ENCODE measurements at regions not wholly inside any gene's neighbourhood (a gene's known extent, or its start where the extent isn't known, plus 50 kb on each side); places are given as distances from the start of the nearest gene placed in this dataset.

- no peak for TF ChIP-seq CTCF (IDR thresholded peaks at IDR 0.05)
These were observed 109.3 kb upstream of the DST start for GRCh38 chr6:56752009-56752408.

DNA sequence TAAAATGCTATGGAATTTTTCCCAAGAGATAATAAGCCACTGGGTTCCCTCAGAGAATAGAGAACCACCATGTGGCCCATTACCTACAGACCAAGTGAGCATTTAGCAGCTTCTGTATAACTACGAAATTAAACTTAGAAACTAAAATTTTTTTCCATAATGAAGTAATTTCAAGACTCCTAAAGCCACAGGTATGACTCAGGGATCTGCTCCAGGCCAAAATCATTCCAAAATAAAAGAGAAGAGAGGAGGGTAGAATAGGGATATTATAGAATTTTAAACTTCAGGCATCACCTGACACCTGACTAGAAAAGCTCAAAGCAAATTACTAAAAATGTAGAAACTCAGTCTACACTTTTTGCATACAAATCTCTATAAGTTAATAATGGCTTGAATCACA is 108.9 kb upstream of the DST start:
- no peak for TF ChIP-seq CTCF (IDR thresholded peaks at IDR 0.05)

DNA sequence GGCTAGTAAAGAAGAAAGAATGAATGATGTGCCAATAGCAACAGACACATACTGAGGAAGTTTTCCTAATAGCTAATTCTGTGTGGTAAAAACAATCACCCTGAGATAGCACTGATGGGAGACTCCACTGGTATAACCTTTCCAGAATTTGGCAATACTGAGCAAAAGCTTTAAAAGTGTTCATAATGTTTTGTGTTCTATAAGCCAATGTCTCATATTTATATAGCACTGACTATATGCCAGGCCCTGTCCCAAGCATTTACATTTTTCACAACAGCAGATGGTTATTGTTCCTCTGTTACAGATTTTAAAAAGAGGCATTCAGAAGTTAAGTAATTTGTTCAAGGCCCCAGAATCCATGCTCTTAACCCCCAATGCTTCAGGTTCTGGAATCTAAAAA is 108.0 kb upstream of the DST start:
- TF ChIP-seq CTCF (IDR thresholded peaks at IDR 0.05): no peak

- no peak for TF ChIP-seq CTCF (IDR thresholded peaks at IDR 0.05)
These were observed 107.0 kb upstream of the DST start for GRCh38 chr6:56749632-56750151.

GRCh38 chr6:56746767-56747504 is 104.2 kb upstream of the DST start:
- TF ChIP-seq CTCF (IDR thresholded peaks at IDR 0.05): no peak

GRCh38 chr6:56745971-56746370 is 103.3 kb upstream of the DST start:
- no peak for TF ChIP-seq CTCF (IDR thresholded peaks at IDR 0.05)

GRCh38 chr6:56745081-56745480 is 102.4 kb upstream of the DST start:
- no peak for TF ChIP-seq CTCF (IDR thresholded peaks at IDR 0.05)
